A673 (cell line): ENCODE measurements at regions not wholly inside any gene's neighbourhood (a gene's known extent, or its start where the extent isn't known, plus 50 kb on each side); places are given as distances from the start of the nearest gene placed in this dataset.

ENCODE experiments used
- EZH2 ChIP-seq: fragments of 200-600 bp; sonication (generic); IDR thresholded peaks from 2 replicates; pipeline ENCODE4 v1.6.1; 2017; ENCODE audit warnings: borderline replicate concordance, low read depth, mild to moderate bottlenecking, mixed read lengths, antibody characterized with exemption, low read length; ENCODE audit not compliant: poor library complexity, severe bottlenecking
- TF ChIP-seq, protein P1 (sequence below): fragments of 300-800, 200-600 bp; sonication (generic); conservative IDR thresholded peaks from 2 replicates; pipeline ENCODE4 v1.5.1; 2017; ENCODE audit warnings: low read depth, mild to moderate bottlenecking, antibody characterized with exemption, low read length, moderate library complexity, mixed read lengths

DNA sequence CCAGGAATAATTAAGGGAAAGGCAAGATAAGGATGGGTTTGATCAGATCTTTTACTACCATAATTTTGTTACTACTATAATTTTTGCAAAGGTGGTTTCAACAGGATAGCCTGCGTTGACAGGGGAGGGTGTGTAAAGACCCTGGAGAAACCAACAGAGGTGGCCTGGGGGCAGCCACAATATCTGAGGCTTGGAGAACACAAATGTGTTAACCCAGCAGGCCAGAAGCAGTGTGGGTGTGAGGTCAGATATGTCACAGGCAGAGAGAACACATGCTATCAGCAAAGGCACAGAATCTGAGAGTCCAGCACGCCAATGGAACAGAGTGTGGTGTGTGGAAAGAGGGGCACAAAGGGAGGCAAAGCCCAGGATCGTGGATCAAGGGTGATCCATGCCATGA, 399.4 kb upstream of the TRIB2 start:
- TF ChIP-seq, protein P1, sequence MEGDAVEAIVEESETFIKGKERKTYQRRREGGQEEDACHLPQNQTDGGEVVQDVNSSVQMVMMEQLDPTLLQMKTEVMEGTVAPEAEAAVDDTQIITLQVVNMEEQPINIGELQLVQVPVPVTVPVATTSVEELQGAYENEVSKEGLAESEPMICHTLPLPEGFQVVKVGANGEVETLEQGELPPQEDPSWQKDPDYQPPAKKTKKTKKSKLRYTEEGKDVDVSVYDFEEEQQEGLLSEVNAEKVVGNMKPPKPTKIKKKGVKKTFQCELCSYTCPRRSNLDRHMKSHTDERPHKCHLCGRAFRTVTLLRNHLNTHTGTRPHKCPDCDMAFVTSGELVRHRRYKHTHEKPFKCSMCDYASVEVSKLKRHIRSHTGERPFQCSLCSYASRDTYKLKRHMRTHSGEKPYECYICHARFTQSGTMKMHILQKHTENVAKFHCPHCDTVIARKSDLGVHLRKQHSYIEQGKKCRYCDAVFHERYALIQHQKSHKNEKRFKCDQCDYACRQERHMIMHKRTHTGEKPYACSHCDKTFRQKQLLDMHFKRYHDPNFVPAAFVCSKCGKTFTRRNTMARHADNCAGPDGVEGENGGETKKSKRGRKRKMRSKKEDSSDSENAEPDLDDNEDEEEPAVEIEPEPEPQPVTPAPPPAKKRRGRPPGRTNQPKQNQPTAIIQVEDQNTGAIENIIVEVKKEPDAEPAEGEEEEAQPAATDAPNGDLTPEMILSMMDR = no peak
- TF ChIP-seq EZH2 = no peak
